K562 (cell line): ENCODE measurements at regions not wholly inside any gene's neighbourhood (a gene's known extent, or its start where the extent isn't known, plus 50 kb on each side); places are given as distances from the start of the nearest gene placed in this dataset.

ENCODE experiments used
- ATAC-seq: fragments of 200-7000 bp; cut with Tn5 transposase; 3 replicates; pipeline ENCODE4 v1.9.1; 2020; ENCODE audit warnings: moderate library complexity
- BruUV-seq: library from RNA; stranded (reverse); fragments of 400-500 nt; replicated peaks from 2 replicates; lab custom pipeline; 2021; lab: Mats Ljungman, UMichigan
- CTCF ChIA-PET: fragments of 300-600 bp; formaldehyde crosslinking; extraction: SDS; loops from one replicate; lab custom pipeline; 2021; ENCODE audit warnings: low intra/inter-chr PET ratio; lab: Yijun Ruan, JAX
- POLR2A ChIA-PET: fragments of 300-600, 350-650 bp; sonication (Branson Sonifier 250); formaldehyde crosslinking; extraction: SDS; loops from one replicate; lab custom pipeline; 2021; ENCODE audit warnings: antibody characterized with exemption, inconsistent platforms; lab: Yijun Ruan, JAX
- DNase-seq, 4 experiments: peaks; one replicate each; pipeline versions ENCODE4 v3.0.0 to v3.0.0-alpha.2; 2011 to 2018; ENCODE audit warnings: low spot score in 3 of 4, mixed read lengths in 3 of 4; ENCODE audit errors: extremely low read depth in 1 of 4
- FAIRE-seq: peaks from 2 replicates; lab custom pipeline; 2011; peaks lifted over from hg19 to GRCh38; lab: Jason Lieb, UNC
- H2AFZ ChIP-seq: 2 replicates; pipeline ENCODE4 v1.6.0; 2011; ENCODE audit warnings: low read depth, low read length, control low read depth, inconsistent platforms
- H3K27ac ChIP-seq: fragments of 200-600 bp; 3 replicates; pipeline ENCODE4 v1.8.0; 2011; ENCODE audit warnings: low read depth, mild to moderate bottlenecking, control low read depth, inconsistent platforms, low read length, moderate library complexity, mixed read lengths; ENCODE audit errors: extremely low read depth
- H3K27me3 ChIP-seq, 2 experiments: fragments of 300-600 bp in 1 of 2; 2 replicates in 1 of 2; 3 replicates in 1 of 2; pipeline versions ENCODE4 v1.6.0 to v1.8.0; 2011; ENCODE audit warnings: inconsistent platforms in 2 of 2, low read length in 2 of 2, mild to moderate bottlenecking in 1 of 2, mixed read lengths in 1 of 2, moderate library complexity in 1 of 2; ENCODE audit not compliant: control insufficient read depth in 2 of 2, insufficient read depth in 2 of 2
- H3K36me3 ChIP-seq: fragments of 300-600 bp; 3 replicates; pipeline ENCODE4 v1.8.0; 2011; ENCODE audit warnings: mild to moderate bottlenecking, low read length, inconsistent platforms; ENCODE audit not compliant: control insufficient read depth, insufficient read depth
- H3K4me1 ChIP-seq, 2 experiments: fragments of 200-600 bp in 1 of 2; replicated peaks in 1 of 2; 2 replicates in 1 of 2; 3 replicates in 1 of 2; pipeline versions ENCODE4 v1.5.1 to v1.8.0; 2011; ENCODE audit warnings: inconsistent platforms in 2 of 2, low read length in 2 of 2, mild to moderate bottlenecking in 1 of 2, mixed read lengths in 1 of 2, moderate library complexity in 1 of 2; ENCODE audit not compliant: control insufficient read depth in 2 of 2, insufficient read depth in 2 of 2
- H3K4me2 ChIP-seq: 2 replicates; pipeline ENCODE4 v1.6.1; 2011; ENCODE audit warnings: low read length, control low read depth, inconsistent platforms, mixed read lengths; ENCODE audit not compliant: insufficient read depth
- H3K4me3 ChIP-seq: fragments of 200-600 bp; sonication (generic), shearing (Covaris generic); 2 replicates; pipeline ENCODE4 v1.5.1; 2016; ENCODE audit warnings: control low read depth, inconsistent platforms
- H3K79me2 ChIP-seq: fragments of 200-600 bp; 3 replicates; pipeline ENCODE4 v1.8.0; 2011; ENCODE audit warnings: low read length, inconsistent platforms; ENCODE audit not compliant: control insufficient read depth, insufficient read depth
- H3K9ac ChIP-seq, 2 experiments: 2 replicates each; pipeline versions ENCODE4 v1.6.0 to v1.6.1; 2011; ENCODE audit warnings: low read depth in 2 of 2, low read length in 2 of 2, control low read depth in 1 of 2, inconsistent platforms in 1 of 2, mild to moderate bottlenecking in 1 of 2, mixed read lengths in 1 of 2; ENCODE audit not compliant: insufficient read depth in 1 of 2
- H3K9me1 ChIP-seq: one replicate; pipeline ENCODE4 v1.6.0; 2011; ENCODE audit warnings: inconsistent platforms, mild to moderate bottlenecking, low read length, moderate library complexity; ENCODE audit not compliant: control insufficient read depth, insufficient read depth
- H3K9me3 ChIP-seq: replicated peaks from 2 replicates; pipeline ENCODE4 v1.5.1; 2011; ENCODE audit warnings: low read depth, low read length, inconsistent platforms; ENCODE audit not compliant: control insufficient read depth, insufficient read depth
- H4K20me1 ChIP-seq: replicated peaks from 2 replicates; pipeline ENCODE4 v1.6.1; 2011; ENCODE audit warnings: low read length, inconsistent platforms, mixed read lengths; ENCODE audit not compliant: control insufficient read depth, insufficient read depth
- E2F3 ChIP-seq: fragments of 250-450 bp; sonication (Bioruptor Pico); IDR thresholded peaks from 2 replicates; pipeline ENCODE4 v1.4.0; 2020; ENCODE audit warnings: mild to moderate bottlenecking
- EP400 ChIP-seq: fragments of 450-650 bp; IDR thresholded peaks from 2 replicates; pipeline ENCODE4 v1.6.1; 2017; ENCODE audit warnings: antibody characterized with exemption, mild to moderate bottlenecking, moderate library complexity
- GABPB2 ChIP-seq: fragments of 250-450 bp; sonication (Bioruptor Pico); conservative IDR thresholded peaks from 2 replicates; pipeline ENCODE4 v1.5.1; 2021; ENCODE audit warnings: mild to moderate bottlenecking
- RCOR1 ChIP-seq, 2 experiments: IDR thresholded peaks; 2 replicates each; pipeline ENCODE4 v1.6.1; 2012; ENCODE audit warnings: low read depth in 2 of 2, low read length in 2 of 2, borderline replicate concordance in 1 of 2, improper control_type of control experiment in 1 of 2
- RFX1 ChIP-seq: fragments of 450-650 bp; IDR thresholded peaks from 2 replicates; pipeline ENCODE4 v1.6.1; 2016; ENCODE audit warnings: mild to moderate bottlenecking, moderate library complexity
- XRCC5 ChIP-seq: fragments of 200-400 bp; formaldehyde crosslinking; IDR thresholded peaks from 2 replicates; pipeline ENCODE4 v1.6.1; 2017; ENCODE audit warnings: low read depth, mild to moderate bottlenecking, low read length
- ZNF232 ChIP-seq: sonication (generic); formaldehyde crosslinking; IDR thresholded peaks from 2 replicates; pipeline ENCODE4 v1.8.0; 2022; ENCODE audit warnings: mild to moderate bottlenecking, missing genetic modification reagents
- WGBS: fragments of 100-300 bp; shearing (Covaris generic); methylation state at CpG from one replicate; pipeline ENCODE4 v1.1.6; 2016; ENCODE audit warnings: low coverage, mixed read lengths; ENCODE audit not compliant: insufficient coverage; ENCODE audit errors: missing lambda C conversion rate; 5-methylcytosine and 5-hydroxymethylcytosine counted together
- in situ Hi-C: fragments of 300-500 bp; cut with MboI; formaldehyde crosslinking; loops from 4 replicates; pipeline ENCODE4 v1.15.0; 2018; ENCODE audit warnings: inconsistent platforms, mixed read lengths
- intact Hi-C: fragments of 100-400 bp; cut with micrococcal nuclease; formaldehyde crosslinking; loops from 2 replicates; pipeline ENCODE4 v1.14.2; 2022
- TF ChIP-seq, protein P1 (sequence below): fragments of 450-650 bp; formaldehyde crosslinking; IDR thresholded peaks from 2 replicates; pipeline ENCODE4 v1.4.0; 2022; ENCODE audit warnings: mild to moderate bottlenecking, moderate library complexity
- TF ChIP-seq, protein P2 (sequence below): fragments of 200-800 bp; sonication (Bioruptor generic); IDR thresholded peaks from 2 replicates; pipeline ENCODE4 v1.6.1; 2017; ENCODE audit warnings: missing genetic modification characterization, missing compliant biosample characterization
- TF ChIP-seq, protein P3 (sequence below), 2 experiments: fragments of 200-800 bp in 1 of 2; sonication (Bioruptor generic) in 1 of 2; sonication (generic) in 1 of 2; formaldehyde crosslinking in 1 of 2; IDR thresholded peaks in 1 of 2; conservative IDR thresholded peaks in 1 of 2; 2 replicates each; pipeline versions ENCODE4 v1.5.0 to v1.6.1; 2016 to 2020; ENCODE audit warnings: missing compliant biosample characterization in 1 of 2, missing genetic modification characterization in 1 of 2, missing genetic modification reagents in 1 of 2
- TF ChIP-seq, protein P4 (sequence below): fragments of 250-450 bp; sonication (Bioruptor Pico); IDR thresholded peaks from 2 replicates; pipeline ENCODE4 v1.9.0; 2021; ENCODE audit warnings: mild to moderate bottlenecking

DNA sequence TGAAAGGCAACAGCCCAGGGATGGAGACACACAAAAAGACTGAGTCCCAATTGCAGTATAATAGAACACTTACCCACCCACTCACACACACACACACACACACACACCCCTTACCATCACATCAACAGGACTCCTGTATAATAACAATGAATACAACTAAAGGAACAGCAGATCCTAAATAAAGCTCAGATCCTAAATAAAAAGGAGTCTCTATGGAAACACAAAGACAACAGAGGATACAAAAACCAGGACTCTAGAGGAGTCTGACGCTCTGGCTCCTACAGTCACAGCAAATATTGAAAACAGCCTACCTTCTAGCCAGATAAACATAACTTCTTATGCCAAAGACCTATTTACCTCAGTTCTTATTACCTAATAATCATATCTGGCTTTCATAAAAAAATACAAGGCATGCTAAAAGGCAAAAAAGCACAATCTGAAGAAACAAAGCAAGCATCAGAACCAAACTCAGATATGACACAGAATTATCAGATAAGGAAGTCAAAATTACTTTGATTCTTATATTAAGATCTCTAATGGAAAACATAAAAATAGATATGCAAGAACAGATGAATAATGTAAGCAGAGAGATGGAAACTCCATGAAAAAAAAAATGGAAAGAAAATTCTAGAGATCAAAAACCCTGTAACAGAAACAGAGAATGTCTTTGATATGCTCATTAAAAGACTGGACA is 134.9 kb downstream of the MMUT start:
- ChIA-PET CTCF (no interaction called here), POLR2A (interaction anchor here (0.6 kb wide), 1 partner anchor 38 kb away, joined by 3 read pairs; no protein-coding TSS in a partner anchor)
- Histone ChIP-seq H3K4me1 (no peaks in the 10 kb centered on the region), H3K27ac (no peak overlapping the region), H3K9ac (no peak overlapping the region), H2AFZ (no peak overlapping the region), H3K79me2 (no peaks in the 10 kb centered on the region), H3K9me3 (no peaks in the 10 kb centered on the region), H3K9me1 (no peaks in the 10 kb centered on the region), H3K4me2 (no peak overlapping the region), H4K20me1 (no peaks in the 10 kb centered on the region), H3K27me3 (no peaks in the 10 kb centered on the region), H3K36me3 (no peaks in the 10 kb centered on the region), H3K4me3 (no peak overlapping the region)
- DNase-seq (no peak), FAIRE-seq (no peak), ATAC-seq (no peak)
- in situ Hi-C loops (no loop called here), intact Hi-C loops (no loop called here)
- TF ChIP-seq EP400 = no peak
- TF ChIP-seq, protein P1, sequence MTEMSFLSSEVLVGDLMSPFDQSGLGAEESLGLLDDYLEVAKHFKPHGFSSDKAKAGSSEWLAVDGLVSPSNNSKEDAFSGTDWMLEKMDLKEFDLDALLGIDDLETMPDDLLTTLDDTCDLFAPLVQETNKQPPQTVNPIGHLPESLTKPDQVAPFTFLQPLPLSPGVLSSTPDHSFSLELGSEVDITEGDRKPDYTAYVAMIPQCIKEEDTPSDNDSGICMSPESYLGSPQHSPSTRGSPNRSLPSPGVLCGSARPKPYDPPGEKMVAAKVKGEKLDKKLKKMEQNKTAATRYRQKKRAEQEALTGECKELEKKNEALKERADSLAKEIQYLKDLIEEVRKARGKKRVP (CRISPR knock-in tag) = no peak
- TF ChIP-seq ZNF232 (CRISPR knock-in tag) = no peak
- BruUV-seq = no TSS peak
- WGBS = 0% methylated on average over 1 of the region's 1 CpG

DNA sequence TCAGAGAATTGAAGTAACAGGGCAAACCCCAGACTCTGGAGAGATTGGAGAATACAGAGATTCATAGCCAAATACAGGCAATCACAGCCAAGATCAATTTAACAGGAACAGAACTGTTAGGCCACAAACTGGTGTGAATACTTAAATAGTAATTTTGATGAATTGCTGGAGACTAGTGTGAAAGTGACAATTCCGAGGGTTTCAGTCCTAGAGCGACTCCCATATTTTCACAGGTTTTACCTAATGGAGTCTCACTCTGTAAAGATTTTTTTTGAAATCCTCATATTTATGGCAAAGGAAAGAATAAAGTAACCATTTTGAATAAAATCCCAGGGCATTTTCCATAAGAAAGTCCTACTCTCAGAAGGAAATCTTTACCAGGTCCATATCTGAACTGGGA is 135.5 kb downstream of the MMUT start:
- Histone ChIP-seq H4K20me1 (no peaks in the 10 kb centered on the region), H3K79me2 (no peaks in the 10 kb centered on the region), H3K9me3 (no peaks in the 10 kb centered on the region), H3K9me1 (no peaks in the 10 kb centered on the region), H2AFZ (no peak overlapping the region), H3K4me1 (no peaks in the 10 kb centered on the region), H3K9ac (no peak overlapping the region), H3K27ac (no peak overlapping the region), H3K27me3 (no peaks in the 10 kb centered on the region), H3K36me3 (no peaks in the 10 kb centered on the region), H3K4me2 (no peak overlapping the region), H3K4me3 (no peak overlapping the region)
- intact Hi-C loops = no loop called here
- BruUV-seq = no TSS peak
- DNase-seq (no peak), ATAC-seq (no peak), FAIRE-seq (no peak)
- in situ Hi-C loops = no loop called here
- ChIA-PET POLR2A (interaction anchor here (0.6 kb wide), 1 partner anchor 39 kb away, joined by 3 read pairs; no protein-coding TSS in a partner anchor), CTCF (no interaction called here)
- 0% methylated on average over 2 of the region's 2 CpGs for WGBS
- TF ChIP-seq, protein P2, sequence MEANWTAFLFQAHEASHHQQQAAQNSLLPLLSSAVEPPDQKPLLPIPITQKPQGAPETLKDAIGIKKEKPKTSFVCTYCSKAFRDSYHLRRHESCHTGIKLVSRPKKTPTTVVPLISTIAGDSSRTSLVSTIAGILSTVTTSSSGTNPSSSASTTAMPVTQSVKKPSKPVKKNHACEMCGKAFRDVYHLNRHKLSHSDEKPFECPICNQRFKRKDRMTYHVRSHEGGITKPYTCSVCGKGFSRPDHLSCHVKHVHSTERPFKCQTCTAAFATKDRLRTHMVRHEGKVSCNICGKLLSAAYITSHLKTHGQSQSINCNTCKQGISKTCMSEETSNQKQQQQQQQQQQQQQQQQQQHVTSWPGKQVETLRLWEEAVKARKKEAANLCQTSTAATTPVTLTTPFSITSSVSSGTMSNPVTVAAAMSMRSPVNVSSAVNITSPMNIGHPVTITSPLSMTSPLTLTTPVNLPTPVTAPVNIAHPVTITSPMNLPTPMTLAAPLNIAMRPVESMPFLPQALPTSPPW (CRISPR knock-in tag) = no peak
- TF ChIP-seq RFX1 (no peak), XRCC5 (no peak), GABPB2 (CRISPR knock-in tag) (no peak), RCOR1 (IDR thresholded peaks at IDR 0.05; ENCODE audit: borderline replicate concordance in 1 of 2, low read depth in 2 of 2, low read length in 2 of 2) (no peak), E2F3 (CRISPR knock-in tag) (no peak)
- TF ChIP-seq, protein P3, sequence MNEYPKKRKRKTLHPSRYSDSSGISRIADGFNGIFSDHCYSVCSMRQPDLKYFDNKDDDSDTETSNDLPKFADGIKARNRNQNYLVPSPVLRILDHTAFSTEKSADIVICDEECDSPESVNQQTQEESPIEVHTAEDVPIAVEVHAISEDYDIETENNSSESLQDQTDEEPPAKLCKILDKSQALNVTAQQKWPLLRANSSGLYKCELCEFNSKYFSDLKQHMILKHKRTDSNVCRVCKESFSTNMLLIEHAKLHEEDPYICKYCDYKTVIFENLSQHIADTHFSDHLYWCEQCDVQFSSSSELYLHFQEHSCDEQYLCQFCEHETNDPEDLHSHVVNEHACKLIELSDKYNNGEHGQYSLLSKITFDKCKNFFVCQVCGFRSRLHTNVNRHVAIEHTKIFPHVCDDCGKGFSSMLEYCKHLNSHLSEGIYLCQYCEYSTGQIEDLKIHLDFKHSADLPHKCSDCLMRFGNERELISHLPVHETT (CRISPR knock-in tag; conservative IDR thresholded peaks at IDR 0.05 in 1 of 2, IDR thresholded peaks at IDR 0.05 in 1 of 2) = no peak
- TF ChIP-seq, protein P4, sequence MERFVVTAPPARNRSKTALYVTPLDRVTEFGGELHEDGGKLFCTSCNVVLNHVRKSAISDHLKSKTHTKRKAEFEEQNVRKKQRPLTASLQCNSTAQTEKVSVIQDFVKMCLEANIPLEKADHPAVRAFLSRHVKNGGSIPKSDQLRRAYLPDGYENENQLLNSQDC (CRISPR knock-in tag) = no peak
